Transverse colon (tissue), 4 donors: ENCODE measurements at regions not wholly inside any gene's neighbourhood (a gene's known extent, or its start where the extent isn't known, plus 50 kb on each side); places are given as distances from the start of the nearest gene placed in this dataset.

Experiments
- DNase-seq: peaks from one replicate; pipeline ENCODE4 v3.0.0-alpha.2; 2019
- H3K27ac ChIP-seq, 4 donors: fragments of 200-600 bp; sonication (generic); 2 replicates each; pipeline ENCODE4 v1.5.1; 2016 to 2018; ENCODE audit warnings: inconsistent platforms in 4 of 4
- H3K27me3 ChIP-seq: fragments of 200-600 bp; sonication (generic); 2 replicates; pipeline ENCODE4 v1.5.1; 2017; ENCODE audit warnings: inconsistent platforms
- H3K36me3 ChIP-seq, 4 donors: fragments of 200-600 bp; sonication (generic); 2 replicates each; pipeline ENCODE4 v1.5.1; 2017 to 2019; ENCODE audit warnings: inconsistent platforms in 4 of 4
- H3K4me1 ChIP-seq, 4 donors: fragments of 200-600 bp; sonication (generic); 2 replicates each; pipeline ENCODE4 v1.5.1; 2017 to 2020; ENCODE audit warnings: inconsistent platforms in 4 of 4
- H3K4me3 ChIP-seq, 4 donors: fragments of 200-600 bp; sonication (generic); 1 replicate in 1 of 4; 2 replicates in 3 of 4; pipeline versions ENCODE4 v1.5.1 to v1.6.1; 2017 to 2019; ENCODE audit warnings: inconsistent platforms in 4 of 4
- H3K9me3 ChIP-seq, 2 donors: fragments of 200-600 bp; sonication (generic); 2 replicates each; pipeline ENCODE4 v1.5.1; 2017 to 2019; ENCODE audit warnings: inconsistent platforms in 2 of 2
- CTCF ChIP-seq, 5 experiments: fragments of 200-600 bp in 3 of 5; fragments of 450-650 bp in 2 of 5; sonication (generic) in 3 of 5; IDR thresholded peaks; 1 replicate in 2 of 5; 2 replicates in 3 of 5; pipeline ENCODE4 v1.5.1; 2016 to 2017; ENCODE audit warnings: antibody characterized with exemption in 5 of 5, inconsistent platforms in 3 of 5, mild to moderate bottlenecking in 2 of 5, moderate library complexity in 1 of 5
- EP300 ChIP-seq: sonication (generic); formaldehyde crosslinking; IDR thresholded peaks from one replicate; pipeline ENCODE4 v1.6.1; 2017; ENCODE audit warnings: antibody characterized with exemption, low read depth
- POLR2A ChIP-seq: fragments of 450-650 bp; IDR thresholded peaks from one replicate; pipeline ENCODE4 v1.6.1; 2016; ENCODE audit warnings: antibody characterized with exemption, mild to moderate bottlenecking, moderate library complexity
- POLR2AphosphoS5 ChIP-seq, 3 donors: sonication (generic); formaldehyde crosslinking; IDR thresholded peaks; one replicate each; pipeline ENCODE4 v1.6.1; 2016; ENCODE audit warnings: antibody characterized with exemption in 3 of 3
- WGBS, 2 donors: methylation state at CpG; one replicate each; pipeline ENCODE4 v1.1.5; 2018; ENCODE audit warnings: low coverage in 1 of 2; 5-methylcytosine and 5-hydroxymethylcytosine counted together
- in situ Hi-C, 4 donors: fragments of 200-750 bp; cut with MboI; loops; one replicate each; pipeline versions ENCODE4 v1.15.0 to v1.15.1; 2017; ENCODE audit warnings: low sequenced_read_pairs in 3 of 4, low pct_ligation_motif_present in 1 of 4, low pct_unique_long_range_greater_than_20kb in 1 of 4
- intact Hi-C: fragments of 100-400 bp; cut with DNase I; formaldehyde crosslinking; loops from one replicate; pipeline ENCODE4 v1.15.1; 2023; ENCODE audit warnings: low total_unique reads

- Histone ChIP-seq H3K4me3 (no peak overlapping the region), H3K27ac (no peak overlapping the region), H3K4me1 (no peaks in the 10 kb centered on the region), H3K27me3 (no peaks in the 10 kb centered on the region), H3K9me3 (no peaks in the 10 kb centered on the region), H3K36me3 (no peaks in the 10 kb centered on the region)
- intact Hi-C loops: no loop called here
- no peak for DNase-seq
- in situ Hi-C loops: no loop called here
- 20 to 67% methylated on average over 1 to 9 of the region's 9 CpGs for WGBS, 2 donors
- TF ChIP-seq CTCF (IDR thresholded peaks at IDR 0.05) (no peak), EP300 (no peak), POLR2AphosphoS5 (IDR thresholded peaks at IDR 0.05) (no peak)
These were observed 118.3 kb upstream of the CD82 start for GRCh38 chr11:44446996-44447771.

GRCh38 chr11:44450295-44450932 lies 115.0 kb upstream of the CD82 start:
- no peaks in the 10 kb centered on the region for H3K9me3 ChIP-seq
- WGBS, 2 donors: 63 to 79% methylated on average over 4 to 10 of the region's 10 CpGs
- intact Hi-C loops: no loop called here
- in situ Hi-C loops: no loop called here
- H3K27me3 ChIP-seq: no peaks in the 10 kb centered on the region
- no peak for DNase-seq
- TF ChIP-seq EP300 (no peak), POLR2AphosphoS5 (IDR thresholded peaks at IDR 0.05) (no peak), POLR2A (no peak), CTCF (IDR thresholded peaks at IDR 0.05) (no peak)
- no peaks in the 10 kb centered on the region for H3K36me3 ChIP-seq
- no peak overlapping the region for H3K27ac ChIP-seq
- no peaks in the 10 kb centered on the region for H3K4me1 ChIP-seq
- H3K4me3 ChIP-seq: no peak overlapping the region

- 95% methylated on average over 3 of the region's 3 CpGs; no CpG with 5 or more reads in 1 of the 2 donors for WGBS, 2 donors
- intact Hi-C loops: loop anchor here (1.0 kb wide), 1 partner anchor 24 kb away; no protein-coding TSS in a partner anchor
- in situ Hi-C loops: no loop called here
These were observed 113.8 kb upstream of the CD82 start for GRCh38 chr11:44451706-44452105.

More at GRCh38 chr11:44451706-44452105, 113.8 kb upstream of the CD82 start:
- no peaks in the 10 kb centered on the region for H3K27me3 ChIP-seq
- TF ChIP-seq CTCF (IDR thresholded peaks at IDR 0.05): no peak
- TF ChIP-seq EP300: no peak
- TF ChIP-seq POLR2A: no peak
- no peak for TF ChIP-seq POLR2AphosphoS5 (IDR thresholded peaks at IDR 0.05)
- no peak overlapping the region for H3K27ac ChIP-seq
- H3K4me1 ChIP-seq: no peaks in the 10 kb centered on the region
- H3K4me3 ChIP-seq: no peak overlapping the region
- DNase-seq: no peak
- no peaks in the 10 kb centered on the region for H3K9me3 ChIP-seq
- no peaks in the 10 kb centered on the region for H3K36me3 ChIP-seq
